ENCODE measurements at regions not wholly inside any gene's neighbourhood (a gene's known extent, or its start where the extent isn't known, plus 50 kb on each side); places are given as distances from the start of the nearest gene placed in this dataset.

- H3K9me3 ChIP-seq (ENCODE audit: control insufficient read depth, low read depth, low read length), result no peaks in the 10 kb centered on the region
- H3K4me3 ChIP-seq (ENCODE audit: low read length), result no peak overlapping the region
- DNase-seq, result no peak
- WGBS (ENCODE audit: insufficient coverage, low lambda C conversion rate), result no CpG with 5 or more reads among the region's 8 CpGs
- peaks cover 2% of the 10 kb centered on the region for H3K36me3 ChIP-seq (ENCODE audit: control insufficient read depth, insufficient read depth, low read length)
- H3K4me1 ChIP-seq (ENCODE audit: control insufficient read depth, insufficient read depth, low read length), result peaks cover 6% of the 10 kb centered on the region
- no peaks in the 10 kb centered on the region for H3K27me3 ChIP-seq (ENCODE audit: control insufficient read depth, insufficient read depth, low read length)
- H3K27ac ChIP-seq (ENCODE audit: low read length), result no peak overlapping the region
Measured at GRCh38 chr4:20616848-20617247, 83.4 kb upstream of the PACRGL start.

- H3K4me3 ChIP-seq (ENCODE audit: low read length), result no peak overlapping the region
- WGBS (ENCODE audit: insufficient coverage, low lambda C conversion rate), result 65% methylated on average over 2 of the region's 10 CpGs
Measured at GRCh38 chr4:20617678-20618396, 82.4 kb upstream of the PACRGL start.

GRCh38 chr4:20618731-20619130, 81.5 kb upstream of the PACRGL start:
- H3K9me3 ChIP-seq (ENCODE audit: control insufficient read depth, low read depth, low read length), result no peaks in the 10 kb centered on the region
- H3K27me3 ChIP-seq (ENCODE audit: control insufficient read depth, insufficient read depth, low read length), result no peaks in the 10 kb centered on the region
- H3K27ac ChIP-seq (ENCODE audit: low read length), result no peak overlapping the region
- peaks cover 2% of the 10 kb centered on the region for H3K36me3 ChIP-seq (ENCODE audit: control insufficient read depth, insufficient read depth, low read length)
- 56% methylated on average over 3 of the region's 12 CpGs for WGBS (ENCODE audit: insufficient coverage, low lambda C conversion rate)
- peaks cover 6% of the 10 kb centered on the region for H3K4me1 ChIP-seq (ENCODE audit: control insufficient read depth, insufficient read depth, low read length)
- no peak overlapping the region for H3K4me3 ChIP-seq (ENCODE audit: low read length)
- no peak for DNase-seq

More at GRCh38 chr4:20617678-20618396, 82.4 kb upstream of the PACRGL start:
- peaks cover 2% of the 10 kb centered on the region for H3K36me3 ChIP-seq (ENCODE audit: control insufficient read depth, insufficient read depth, low read length)
- H3K9me3 ChIP-seq (ENCODE audit: control insufficient read depth, low read depth, low read length), result no peaks in the 10 kb centered on the region
- no peaks in the 10 kb centered on the region for H3K27me3 ChIP-seq (ENCODE audit: control insufficient read depth, insufficient read depth, low read length)
- DNase-seq, result peak in 1 of 2 donors; percentile 63
- no peak overlapping the region for H3K27ac ChIP-seq (ENCODE audit: low read length)
- H3K4me1 ChIP-seq (ENCODE audit: control insufficient read depth, insufficient read depth, low read length), result peaks cover 6% of the 10 kb centered on the region

GRCh38 chr4:20621476-20621875, 78.8 kb upstream of the PACRGL start:
- H3K27me3 ChIP-seq (ENCODE audit: control insufficient read depth, insufficient read depth, low read length), result no peaks in the 10 kb centered on the region
- H3K36me3 ChIP-seq (ENCODE audit: control insufficient read depth, insufficient read depth, low read length), result no peaks in the 10 kb centered on the region
- peaks cover 11% of the 10 kb centered on the region for H3K4me1 ChIP-seq (ENCODE audit: control insufficient read depth, insufficient read depth, low read length)
- H3K27ac ChIP-seq (ENCODE audit: low read length), result no peak overlapping the region
- no peak overlapping the region for H3K4me3 ChIP-seq (ENCODE audit: low read length)
- no peaks in the 10 kb centered on the region for H3K9me3 ChIP-seq (ENCODE audit: control insufficient read depth, low read depth, low read length)
- 0% methylated on average over 1 of the region's 1 CpG for WGBS (ENCODE audit: insufficient coverage, low lambda C conversion rate)
- DNase-seq, result peak in 1 of 2 donors; percentile 51

GRCh38 chr4:20622701-20623100, 77.6 kb upstream of the PACRGL start:
- peaks cover 11% of the 10 kb centered on the region for H3K4me1 ChIP-seq (ENCODE audit: control insufficient read depth, insufficient read depth, low read length)
- H3K27ac ChIP-seq (ENCODE audit: low read length), result no peak overlapping the region
- no peak for DNase-seq
- H3K9me3 ChIP-seq (ENCODE audit: control insufficient read depth, low read depth, low read length), result no peaks in the 10 kb centered on the region
- H3K4me3 ChIP-seq (ENCODE audit: low read length), result no peak overlapping the region
- no peaks in the 10 kb centered on the region for H3K36me3 ChIP-seq (ENCODE audit: control insufficient read depth, insufficient read depth, low read length)
- no peaks in the 10 kb centered on the region for H3K27me3 ChIP-seq (ENCODE audit: control insufficient read depth, insufficient read depth, low read length)
- 100% methylated on average over 1 of the region's 1 CpG for WGBS (ENCODE audit: insufficient coverage, low lambda C conversion rate)

GRCh38 chr4:20623939-20624338, 76.3 kb upstream of the PACRGL start:
- Histone ChIP-seq H3K9me3 (ENCODE audit: control insufficient read depth, low read depth, low read length) (no peaks in the 10 kb centered on the region), H3K27ac (ENCODE audit: low read length) (no peak overlapping the region), H3K4me3 (ENCODE audit: low read length) (no peak overlapping the region), H3K36me3 (ENCODE audit: control insufficient read depth, insufficient read depth, low read length) (no peaks in the 10 kb centered on the region), H3K4me1 (ENCODE audit: control insufficient read depth, insufficient read depth, low read length) (peaks cover 5% of the 10 kb centered on the region), H3K27me3 (ENCODE audit: control insufficient read depth, insufficient read depth, low read length) (no peaks in the 10 kb centered on the region)
- no peak for DNase-seq

- no peaks in the 10 kb centered on the region for H3K27me3 ChIP-seq (ENCODE audit: control insufficient read depth, insufficient read depth, low read length)
- H3K4me1 ChIP-seq (ENCODE audit: control insufficient read depth, insufficient read depth, low read length), result peaks cover 5% of the 10 kb centered on the region
- 59% methylated on average over 3 of the region's 3 CpGs for WGBS (ENCODE audit: insufficient coverage, low lambda C conversion rate)
- no peaks in the 10 kb centered on the region for H3K36me3 ChIP-seq (ENCODE audit: control insufficient read depth, insufficient read depth, low read length)
- peak; percentile 46 to 60 for DNase-seq
- no peaks in the 10 kb centered on the region for H3K9me3 ChIP-seq (ENCODE audit: control insufficient read depth, low read depth, low read length)
- no peak overlapping the region for H3K4me3 ChIP-seq (ENCODE audit: low read length)
- H3K27ac ChIP-seq (ENCODE audit: low read length), result peak overlapping the region; percentile 48
Measured at GRCh38 chr4:20624793-20625374, 75.4 kb upstream of the PACRGL start.

GRCh38 chr4:20625426-20625825, 74.8 kb upstream of the PACRGL start:
- Histone ChIP-seq H3K9me3 (ENCODE audit: control insufficient read depth, low read depth, low read length) (no peaks in the 10 kb centered on the region), H3K4me1 (ENCODE audit: control insufficient read depth, insufficient read depth, low read length) (peaks cover 5% of the 10 kb centered on the region), H3K27ac (ENCODE audit: low read length) (peak overlapping the region; percentile 48), H3K27me3 (ENCODE audit: control insufficient read depth, insufficient read depth, low read length) (no peaks in the 10 kb centered on the region), H3K4me3 (ENCODE audit: low read length) (no peak overlapping the region), H3K36me3 (ENCODE audit: control insufficient read depth, insufficient read depth, low read length) (no peaks in the 10 kb centered on the region)
- DNase-seq, result peak; percentile 56 to 73
- 40% methylated on average over 1 of the region's 3 CpGs for WGBS (ENCODE audit: insufficient coverage, low lambda C conversion rate)

- no peak for DNase-seq
- Histone ChIP-seq H3K4me1 (ENCODE audit: control insufficient read depth, insufficient read depth, low read length) (peaks cover 5% of the 10 kb centered on the region), H3K9me3 (ENCODE audit: control insufficient read depth, low read depth, low read length) (no peaks in the 10 kb centered on the region), H3K27me3 (ENCODE audit: control insufficient read depth, insufficient read depth, low read length) (no peaks in the 10 kb centered on the region), H3K4me3 (ENCODE audit: low read length) (no peak overlapping the region), H3K27ac (ENCODE audit: low read length) (peak overlapping the region; percentile 13), H3K36me3 (ENCODE audit: control insufficient read depth, insufficient read depth, low read length) (no peaks in the 10 kb centered on the region)
- no CpG with 5 or more reads among the region's 5 CpGs for WGBS (ENCODE audit: insufficient coverage, low lambda C conversion rate)
Measured at GRCh38 chr4:20626326-20627005, 73.8 kb upstream of the PACRGL start.

GRCh38 chr4:20627866-20628265, 72.4 kb upstream of the PACRGL start:
- H3K27me3 ChIP-seq (ENCODE audit: control insufficient read depth, insufficient read depth, low read length), result no peaks in the 10 kb centered on the region
- H3K27ac ChIP-seq (ENCODE audit: low read length), result no peak overlapping the region
- DNase-seq, result peak in 1 of 2 donors; percentile 56
- no peak overlapping the region for H3K4me3 ChIP-seq (ENCODE audit: low read length)
- H3K36me3 ChIP-seq (ENCODE audit: control insufficient read depth, insufficient read depth, low read length), result no peaks in the 10 kb centered on the region
- 29% methylated on average over 1 of the region's 1 CpG for WGBS (ENCODE audit: insufficient coverage, low lambda C conversion rate)
- H3K9me3 ChIP-seq (ENCODE audit: control insufficient read depth, low read depth, low read length), result no peaks in the 10 kb centered on the region
- peaks cover 5% of the 10 kb centered on the region for H3K4me1 ChIP-seq (ENCODE audit: control insufficient read depth, insufficient read depth, low read length)

All from large intestine (tissue), 3 donors.